HG02973 (cell line): ENCODE measurements at regions not wholly inside any gene's neighbourhood (a gene's known extent, or its start where the extent isn't known, plus 50 kb on each side); places are given as distances from the start of the nearest gene placed in this dataset.
"Not testable (repeated sequence)": the region's sequence is repeated elsewhere in the genome, so short reads cannot be mapped to it uniquely, and the experiment has no call there.

Source experiments
- ATAC-seq: cut with Tn5 transposase; IDR thresholded peaks from one replicate; pipeline ENCODE4 v1.9.1; 2021; ENCODE audit warnings: moderate library complexity; ENCODE audit not compliant: unreplicated experiment

GRCh38 chr6:21908161-21908848 lies 314.8 kb downstream of the SOX4 start:
- ATAC-seq: no peak

DNA sequence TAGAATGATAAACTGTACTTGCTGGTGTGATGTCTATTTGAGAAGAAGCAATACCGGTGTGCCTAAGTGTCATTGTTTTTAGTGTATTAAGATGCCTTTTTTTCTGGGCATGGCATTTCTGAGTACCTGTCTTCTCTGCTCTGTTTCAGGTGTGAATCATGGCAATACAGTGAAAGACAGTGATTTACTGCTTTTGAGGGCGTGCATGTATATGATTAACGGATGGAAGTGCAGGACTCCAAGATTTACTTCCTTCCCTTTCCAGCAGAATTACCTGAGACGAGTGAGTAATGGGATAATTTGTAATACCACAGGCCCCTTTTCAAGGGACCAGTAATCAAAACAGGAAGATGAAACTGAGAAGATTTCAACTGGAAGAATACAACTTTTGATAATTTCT lies 315.8 kb downstream of the SOX4 start:
- ATAC-seq: no peak

DNA sequence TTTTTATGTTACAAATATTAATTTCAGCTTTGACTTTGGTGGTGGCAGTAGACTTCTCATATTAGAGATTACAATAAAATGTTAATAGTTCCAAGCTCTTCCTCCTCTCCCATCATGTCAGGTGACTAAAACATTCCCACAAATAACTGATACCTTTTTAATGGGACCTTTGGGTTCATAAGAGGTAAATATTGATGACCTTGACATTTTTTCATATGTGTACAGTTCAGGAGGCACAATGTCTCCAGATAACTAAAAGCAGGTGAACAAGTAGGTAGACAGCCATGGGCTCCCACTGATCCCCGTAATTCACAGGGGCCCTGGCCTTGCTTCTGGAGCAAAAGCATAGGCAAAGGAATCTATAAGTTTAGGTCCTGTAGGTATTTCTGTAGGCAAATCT lies 317.7 kb downstream of the SOX4 start:
- ATAC-seq: no peak

- ATAC-seq: no peak
Measured at GRCh38 chr6:21912151-21912832, 318.7 kb downstream of the SOX4 start.

DNA sequence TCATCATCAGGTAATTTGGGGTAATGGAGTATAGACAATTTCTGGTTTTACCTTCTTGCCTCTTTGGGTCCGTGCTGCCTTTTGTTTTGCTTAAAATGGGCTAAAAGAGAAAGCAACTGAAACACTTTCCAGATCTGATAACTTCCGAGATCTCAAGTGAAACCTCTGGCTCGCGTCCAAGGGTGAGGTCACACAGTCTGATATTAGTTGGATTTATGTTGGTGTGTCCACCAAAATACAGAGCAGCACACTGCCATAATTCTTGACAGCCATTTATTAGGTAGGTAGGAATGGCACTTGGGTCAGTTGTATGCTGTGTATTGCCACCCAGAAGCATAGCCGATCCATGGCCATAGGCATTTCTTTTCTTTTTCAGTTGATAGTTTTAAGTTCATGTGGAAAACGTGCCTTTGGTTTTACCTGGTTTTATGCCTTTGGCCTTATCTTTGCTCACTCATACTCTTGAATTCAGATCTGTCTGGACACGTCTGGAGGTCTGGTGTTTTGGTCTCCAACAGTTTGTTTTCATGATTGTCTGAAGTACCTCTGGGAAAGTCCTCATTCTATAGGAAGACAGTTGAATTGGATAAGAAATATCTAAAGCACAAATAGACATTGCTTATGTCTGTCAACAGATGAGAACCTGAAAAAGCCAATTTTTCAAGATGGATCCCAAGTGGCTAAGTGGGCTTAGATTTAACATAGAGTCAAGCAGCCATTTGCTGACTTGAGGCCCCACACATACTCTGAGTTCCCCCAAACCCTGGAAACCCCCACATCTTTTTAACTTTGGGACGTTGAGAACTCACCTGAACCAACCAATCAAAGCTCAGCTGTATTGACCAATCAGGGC lies 320.8 kb downstream of the SOX4 start:
- ATAC-seq: no peak

- no peak for ATAC-seq
Measured at GRCh38 chr6:21915707-21916260, 322.2 kb downstream of the SOX4 start.

GRCh38 chr6:21918041-21918440 lies 324.5 kb downstream of the SOX4 start:
- ATAC-seq: no peak

DNA sequence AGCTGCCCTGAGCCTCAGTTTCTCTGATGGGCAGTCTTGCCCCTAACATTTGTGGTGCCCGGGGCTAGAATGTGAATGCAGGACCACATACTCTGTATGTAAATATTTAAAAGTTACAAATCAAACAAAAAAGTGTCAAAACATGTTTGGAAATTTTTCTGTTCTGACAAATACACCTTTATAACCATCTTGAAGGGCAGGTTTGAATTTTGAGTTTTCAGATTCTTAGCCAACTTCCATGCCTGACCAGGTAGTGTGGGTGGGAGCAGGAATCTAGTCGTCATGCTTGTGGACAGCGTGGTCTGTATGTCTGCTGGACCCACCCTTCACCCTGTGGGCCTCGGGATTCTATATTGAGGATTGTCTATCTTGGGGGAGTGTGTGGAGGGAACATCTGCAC lies 325.1 kb downstream of the SOX4 start:
- ATAC-seq: no peak

DNA sequence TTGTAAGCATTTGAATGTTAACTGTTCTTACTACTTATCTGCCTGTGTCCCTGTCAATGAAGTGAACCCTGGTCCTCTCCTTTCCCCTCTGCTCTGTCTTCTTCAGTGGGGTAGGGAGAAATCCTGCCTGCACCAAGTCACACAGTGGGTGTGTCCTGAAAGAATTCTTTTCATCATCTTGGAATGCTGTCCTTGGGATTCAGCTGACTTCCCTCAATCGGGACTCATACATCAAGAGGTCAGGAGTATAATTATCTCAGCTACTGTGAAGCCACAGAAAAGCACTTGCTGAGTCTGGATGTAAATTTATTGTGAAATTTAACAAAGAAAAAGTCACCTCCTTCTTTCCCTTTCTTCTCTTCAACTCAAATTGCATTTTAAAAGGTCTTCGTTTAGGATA lies 328.5 kb downstream of the SOX4 start:
- ATAC-seq: no peak

GRCh38 chr6:21924002-21924401 lies 330.5 kb downstream of the SOX4 start:
- no peak for ATAC-seq

- no peak for ATAC-seq
Measured at GRCh38 chr6:21928827-21929226, 335.3 kb downstream of the SOX4 start.

DNA sequence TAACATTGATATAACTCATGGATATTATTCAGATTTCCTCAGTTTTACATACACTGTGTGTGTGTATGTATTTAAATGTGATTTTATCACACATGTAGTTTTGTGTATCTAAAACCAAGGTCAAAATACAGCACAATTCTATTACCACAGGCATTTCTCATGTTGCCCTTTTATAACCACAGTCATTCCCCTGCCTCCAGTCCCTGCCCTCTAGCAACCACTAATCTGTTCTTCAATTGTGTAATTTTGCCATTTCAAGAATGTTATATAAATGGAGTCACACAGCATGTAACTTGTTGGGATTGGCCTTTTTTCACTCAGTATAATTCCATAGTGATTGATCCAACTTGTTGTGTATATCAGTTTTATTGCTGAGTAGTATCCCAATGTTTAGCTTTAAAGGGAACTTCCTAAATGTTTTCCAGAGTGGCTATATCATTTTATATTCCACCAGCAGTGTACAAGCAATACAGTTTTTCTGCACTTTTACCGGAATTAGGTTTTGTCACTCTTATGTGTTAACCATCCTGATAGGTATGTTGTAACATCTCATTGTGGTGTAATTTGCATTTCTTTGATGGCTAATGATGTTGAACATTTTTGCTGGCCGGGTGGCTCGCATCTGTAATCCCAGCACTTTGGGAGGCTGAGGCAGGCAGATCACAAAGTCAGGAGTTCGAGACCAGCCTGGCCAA lies 338.2 kb downstream of the SOX4 start:
- no peak for ATAC-seq

GRCh38 chr6:21933351-21933750 lies 339.8 kb downstream of the SOX4 start:
- ATAC-seq: no peak

GRCh38 chr6:21935142-21935541 lies 341.6 kb downstream of the SOX4 start:
- no peak for ATAC-seq

GRCh38 chr6:21935561-21936028 lies 342.0 kb downstream of the SOX4 start:
- ATAC-seq: peak; percentile 60

DNA sequence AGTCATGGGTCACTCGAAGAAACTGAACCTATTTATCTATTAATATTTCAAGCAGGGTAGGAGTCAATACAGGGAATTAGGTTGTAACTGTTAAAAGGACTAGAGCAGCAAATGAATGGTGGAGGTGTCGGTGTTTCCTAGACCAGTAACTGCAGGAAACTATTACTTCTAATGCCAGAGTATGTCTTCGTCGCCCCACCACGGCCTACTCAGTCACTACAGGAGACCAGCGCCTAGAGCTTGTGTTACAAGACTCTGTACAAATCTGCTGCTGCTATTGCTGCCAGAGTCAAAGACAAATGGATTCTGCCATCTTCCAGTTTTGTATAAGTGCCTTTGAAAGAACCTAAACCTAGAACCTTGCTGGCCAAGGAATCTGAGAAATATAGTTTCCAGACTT lies 343.9 kb downstream of the SOX4 start:
- ATAC-seq: no peak

DNA sequence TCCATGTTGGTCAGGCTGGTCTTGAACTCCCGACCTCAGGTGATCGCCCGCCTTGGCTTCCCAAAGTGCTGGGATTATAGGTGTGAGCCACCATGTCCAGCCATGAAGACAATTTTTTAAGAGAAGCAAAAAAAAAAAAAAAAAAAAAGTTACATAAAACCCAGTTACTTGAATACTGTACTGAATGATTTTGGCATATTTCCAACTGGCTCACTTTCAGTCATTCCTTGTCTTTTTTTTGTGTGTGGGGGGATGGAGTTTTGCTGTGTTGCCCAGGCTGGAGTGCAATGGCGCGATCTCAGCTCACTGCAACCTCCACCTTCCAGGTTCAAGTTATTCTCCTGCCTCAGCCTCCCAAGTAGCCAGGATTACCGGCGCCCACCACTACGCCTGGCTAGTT lies 345.5 kb downstream of the SOX4 start:
- ATAC-seq: not testable (repeated sequence)

DNA sequence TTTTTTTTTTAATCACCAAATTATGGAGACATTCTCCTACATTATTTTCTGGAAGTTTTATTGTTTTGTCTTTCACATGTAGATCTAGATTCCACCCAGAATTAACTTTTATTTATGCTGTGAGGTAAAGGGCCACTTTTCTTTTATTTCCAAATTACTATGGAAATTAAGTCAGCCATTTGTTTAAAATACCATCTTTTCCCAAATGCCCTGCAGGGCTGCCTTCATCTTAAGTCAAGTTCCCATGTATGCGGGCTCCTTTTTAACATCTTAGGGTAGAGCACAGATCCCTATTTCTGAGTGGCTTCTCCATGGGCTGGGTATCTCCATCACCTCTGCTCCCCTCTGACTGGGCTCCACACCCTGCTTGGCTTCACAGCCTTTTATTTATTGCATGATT lies 348.4 kb downstream of the SOX4 start:
- no peak for ATAC-seq

DNA sequence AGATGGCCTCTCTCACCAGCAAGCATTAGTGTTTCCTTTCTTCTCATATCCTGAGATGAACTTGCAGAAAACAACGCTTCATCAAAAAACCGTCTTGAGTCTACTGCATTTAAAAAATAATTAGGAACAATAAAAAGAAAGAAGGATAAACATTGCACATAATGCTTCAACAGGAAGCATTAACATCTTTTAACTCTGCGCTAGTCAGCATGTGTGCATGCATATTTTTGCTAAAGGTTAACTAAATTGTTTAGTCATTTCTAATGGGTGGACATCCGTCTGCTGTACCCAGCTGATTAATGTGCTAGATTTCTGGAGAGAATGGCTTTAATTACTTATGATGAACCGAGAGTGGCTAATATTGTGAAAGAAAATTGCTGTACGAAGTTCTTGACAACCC lies 349.3 kb downstream of the SOX4 start:
- ATAC-seq: no peak

DNA sequence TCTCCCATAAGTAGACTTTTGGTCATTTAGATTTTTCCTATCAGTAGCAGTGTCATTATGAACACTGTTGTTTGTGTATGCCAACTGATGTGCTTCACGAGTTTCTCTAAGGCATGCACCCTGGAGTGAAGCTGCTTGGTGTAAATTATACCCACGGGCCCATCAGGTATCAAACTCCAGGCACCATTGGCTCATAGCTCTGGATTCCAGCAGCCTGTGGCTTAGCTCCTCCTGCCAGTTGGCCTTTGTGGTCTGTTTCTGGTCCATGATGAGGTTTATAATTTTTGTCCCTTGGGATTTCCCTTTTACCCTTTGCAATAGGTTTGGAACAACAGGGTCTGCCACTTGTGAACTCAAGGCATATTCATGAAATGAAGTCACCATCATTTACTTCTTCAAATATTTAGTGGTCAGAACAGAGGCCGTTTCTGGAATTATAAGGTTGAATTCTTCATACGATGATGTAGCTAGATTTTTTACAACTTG lies 350.5 kb downstream of the PRL start:
- ATAC-seq: no peak

DNA sequence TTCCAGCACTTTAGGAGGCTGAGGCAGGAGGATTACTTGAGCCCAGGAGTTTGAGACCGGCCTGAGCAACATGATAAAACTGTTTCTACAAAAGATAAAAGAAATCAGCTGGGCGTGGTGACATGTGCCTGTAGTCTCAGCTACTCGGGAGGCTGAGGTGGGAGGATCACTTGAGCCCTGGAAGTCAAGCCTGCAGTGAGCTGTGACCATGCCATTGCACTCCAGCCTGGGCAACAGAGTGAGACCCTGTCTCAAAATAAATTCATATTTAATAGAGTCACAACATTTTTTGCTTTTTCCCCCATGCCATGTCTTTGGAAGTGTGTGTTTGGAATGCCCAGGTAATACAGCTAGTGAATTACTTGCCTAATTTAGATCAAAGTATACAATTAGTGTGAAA lies 349.6 kb downstream of the PRL start:
- ATAC-seq: not testable (repeated sequence)
